Transverse colon (tissue), 4 donors: ENCODE measurements at regions not wholly inside any gene's neighbourhood (a gene's known extent, or its start where the extent isn't known, plus 50 kb on each side); places are given as distances from the start of the nearest gene placed in this dataset.

ENCODE experiments used
- DNase-seq: peaks from one replicate; pipeline ENCODE4 v3.0.0-alpha.2; 2019
- H3K27ac ChIP-seq, 4 donors: fragments of 200-600 bp; sonication (generic); 2 replicates each; pipeline ENCODE4 v1.5.1; 2016 to 2018; ENCODE audit warnings: inconsistent platforms in 4 of 4
- H3K27me3 ChIP-seq: fragments of 200-600 bp; sonication (generic); 2 replicates; pipeline ENCODE4 v1.5.1; 2017; ENCODE audit warnings: inconsistent platforms
- H3K36me3 ChIP-seq, 4 donors: fragments of 200-600 bp; sonication (generic); 2 replicates each; pipeline ENCODE4 v1.5.1; 2017 to 2019; ENCODE audit warnings: inconsistent platforms in 4 of 4
- H3K4me1 ChIP-seq, 4 donors: fragments of 200-600 bp; sonication (generic); 2 replicates each; pipeline ENCODE4 v1.5.1; 2017 to 2020; ENCODE audit warnings: inconsistent platforms in 4 of 4
- H3K4me3 ChIP-seq, 4 donors: fragments of 200-600 bp; sonication (generic); 1 replicate in 1 of 4; 2 replicates in 3 of 4; pipeline versions ENCODE4 v1.5.1 to v1.6.1; 2017 to 2019; ENCODE audit warnings: inconsistent platforms in 4 of 4
- H3K9me3 ChIP-seq, 2 donors: fragments of 200-600 bp; sonication (generic); 2 replicates each; pipeline ENCODE4 v1.5.1; 2017 to 2019; ENCODE audit warnings: inconsistent platforms in 2 of 2
- CTCF ChIP-seq, 5 experiments: fragments of 200-600 bp in 3 of 5; fragments of 450-650 bp in 2 of 5; sonication (generic) in 3 of 5; IDR thresholded peaks; 1 replicate in 2 of 5; 2 replicates in 3 of 5; pipeline ENCODE4 v1.5.1; 2016 to 2017; ENCODE audit warnings: antibody characterized with exemption in 5 of 5, inconsistent platforms in 3 of 5, mild to moderate bottlenecking in 2 of 5, moderate library complexity in 1 of 5
- EP300 ChIP-seq: sonication (generic); formaldehyde crosslinking; IDR thresholded peaks from one replicate; pipeline ENCODE4 v1.6.1; 2017; ENCODE audit warnings: antibody characterized with exemption, low read depth
- POLR2A ChIP-seq: fragments of 450-650 bp; IDR thresholded peaks from one replicate; pipeline ENCODE4 v1.6.1; 2016; ENCODE audit warnings: antibody characterized with exemption, mild to moderate bottlenecking, moderate library complexity
- POLR2AphosphoS5 ChIP-seq, 3 donors: sonication (generic); formaldehyde crosslinking; IDR thresholded peaks; one replicate each; pipeline ENCODE4 v1.6.1; 2016; ENCODE audit warnings: antibody characterized with exemption in 3 of 3
- WGBS, 2 donors: methylation state at CpG; one replicate each; pipeline ENCODE4 v1.1.5; 2018; ENCODE audit warnings: low coverage in 1 of 2; 5-methylcytosine and 5-hydroxymethylcytosine counted together
- in situ Hi-C, 4 donors: fragments of 200-750 bp; cut with MboI; loops; one replicate each; pipeline versions ENCODE4 v1.15.0 to v1.15.1; 2017; ENCODE audit warnings: low sequenced_read_pairs in 3 of 4, low pct_ligation_motif_present in 1 of 4, low pct_unique_long_range_greater_than_20kb in 1 of 4
- intact Hi-C: fragments of 100-400 bp; cut with DNase I; formaldehyde crosslinking; loops from one replicate; pipeline ENCODE4 v1.15.1; 2023; ENCODE audit warnings: low total_unique reads

GRCh38 chr21:35288238-35288637 lies 239.1 kb upstream of the RUNX1 start:
- no peaks in the 10 kb centered on the region for H3K36me3 ChIP-seq
- no peak for TF ChIP-seq POLR2AphosphoS5 (IDR thresholded peaks at IDR 0.05)
- no peak for TF ChIP-seq CTCF (IDR thresholded peaks at IDR 0.05)
- no peak for TF ChIP-seq EP300
- H3K9me3 ChIP-seq, result peaks cover 0 to 5% of the 10 kb centered on the region in 2 donors
- intact Hi-C loops, result no loop called here
- in situ Hi-C loops, result no loop called here
- H3K27ac ChIP-seq, result no peak overlapping the region
- H3K4me1 ChIP-seq, result peaks cover 0 to 5% (median 0%) of the 10 kb centered on the region in 4 donors
- no peak for DNase-seq
- H3K4me3 ChIP-seq, result no peak overlapping the region
- H3K27me3 ChIP-seq, result no peaks in the 10 kb centered on the region
- 95 to 96% methylated on average over 2 of the region's 2 CpGs for WGBS, 2 donors

- H3K4me3 ChIP-seq, result no peak overlapping the region
- DNase-seq, result no peak
- no peak overlapping the region for H3K27ac ChIP-seq
- H3K36me3 ChIP-seq, result no peaks in the 10 kb centered on the region
- no peaks in the 10 kb centered on the region for H3K27me3 ChIP-seq
- TF ChIP-seq POLR2AphosphoS5 (IDR thresholded peaks at IDR 0.05) (no peak), EP300 (no peak), POLR2A (no peak), CTCF (IDR thresholded peaks at IDR 0.05) (no peak)
- 51 to 66% methylated on average over 6 of the region's 6 CpGs for WGBS, 2 donors
- intact Hi-C loops, result no loop called here
- in situ Hi-C loops, result no loop called here
- no peaks in the 10 kb centered on the region for H3K4me1 ChIP-seq
- H3K9me3 ChIP-seq, result peaks cover 0 to 5% of the 10 kb centered on the region in 2 donors
These were observed 235.1 kb upstream of the RUNX1 start for GRCh38 chr21:35284199-35284598.

GRCh38 chr21:35282944-35283343 lies 233.8 kb upstream of the RUNX1 start:
- Histone ChIP-seq H3K27ac (no peak overlapping the region), H3K4me1 (no peaks in the 10 kb centered on the region), H3K4me3 (no peak overlapping the region), H3K9me3 (peaks cover 0 to 5% of the 10 kb centered on the region in 2 donors), H3K36me3 (no peaks in the 10 kb centered on the region), H3K27me3 (no peaks in the 10 kb centered on the region)
- intact Hi-C loops (no loop called here), in situ Hi-C loops (no loop called here)
- DNase-seq, result no peak
- WGBS, 2 donors, result 91 to 100% methylated on average over 1 to 5 of the region's 5 CpGs
- no peak for TF ChIP-seq POLR2A
- TF ChIP-seq POLR2AphosphoS5 (IDR thresholded peaks at IDR 0.05), result no peak
- TF ChIP-seq CTCF (IDR thresholded peaks at IDR 0.05), result no peak
- no peak for TF ChIP-seq EP300

GRCh38 chr21:35281956-35282355 lies 232.9 kb upstream of the RUNX1 start:
- in situ Hi-C loops (no loop called here), intact Hi-C loops (no loop called here)
- H3K27ac ChIP-seq, result no peak overlapping the region
- no peaks in the 10 kb centered on the region for H3K27me3 ChIP-seq
- 62 to 70% methylated on average over 3 of the region's 3 CpGs for WGBS, 2 donors
- no peaks in the 10 kb centered on the region for H3K9me3 ChIP-seq
- no peak overlapping the region for H3K4me3 ChIP-seq
- no peaks in the 10 kb centered on the region for H3K4me1 ChIP-seq
- no peaks in the 10 kb centered on the region for H3K36me3 ChIP-seq
- DNase-seq, result no peak
- no peak for TF ChIP-seq EP300
- TF ChIP-seq POLR2A, result no peak
- TF ChIP-seq POLR2AphosphoS5 (IDR thresholded peaks at IDR 0.05), result no peak
- no peak for TF ChIP-seq CTCF (IDR thresholded peaks at IDR 0.05)
